ENCODE measurements at regions not wholly inside any gene's neighbourhood (a gene's known extent, or its start where the extent isn't known, plus 50 kb on each side); places are given as distances from the start of the nearest gene placed in this dataset.

DNA sequence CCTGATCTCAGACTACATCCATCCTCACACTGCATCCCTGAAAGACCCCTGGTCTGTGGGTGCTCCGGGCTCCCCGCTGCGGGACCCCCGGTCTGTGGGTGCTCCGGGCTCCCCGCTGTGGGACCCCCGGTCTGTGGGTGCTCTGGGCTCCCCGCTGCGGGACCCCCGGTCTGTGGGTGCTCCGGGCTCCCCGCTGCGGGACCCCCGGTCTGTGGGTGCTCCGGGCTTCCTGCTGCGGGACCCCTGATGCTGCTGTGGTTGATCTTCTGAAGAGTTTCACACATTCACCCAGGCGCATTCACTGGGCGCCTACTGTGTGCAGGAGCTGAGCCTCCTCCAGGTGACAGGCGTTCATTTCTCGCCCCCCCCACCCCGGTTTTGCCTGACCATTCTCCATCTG, 162.7 kb upstream of the SALL3 start:
- Histone ChIP-seq H3K36me3 (ENCODE audit: control insufficient read depth, insufficient read depth, low read length) (no peaks in the 10 kb centered on the region), H3K27ac (ENCODE audit: insufficient read depth, low read length, poor library complexity, severe bottlenecking) (no peak overlapping the region), H3K9me3 (ENCODE audit: control insufficient read depth in 2 of 2, low read length in 2 of 2) (no peaks in the 10 kb centered on the region), H3K27me3 (ENCODE audit: control insufficient read depth, insufficient read depth, low read length) (no peaks in the 10 kb centered on the region), H3K4me3 (ENCODE audit: low read depth, low read length) (no peak overlapping the region), H3K4me1 (ENCODE audit: control insufficient read depth, insufficient read depth, low read length, poor library complexity, severe bottlenecking) (no peaks in the 10 kb centered on the region)
- Mint-ChIP-seq H3K4me1 (no peaks in the 10 kb centered on the region), H3K4me3 (no peak overlapping the region), H3K36me3 (no peaks in the 10 kb centered on the region), H3K27me3 (peaks cover 6% of the 10 kb centered on the region), H3K27ac (no peak overlapping the region), H3K9me3 (peaks cover 0 to 2% (median 0%) of the 10 kb centered on the region in 7 donors)
- no peak for DNase-seq
- ATAC-seq (ENCODE audit: low read depth in 2 of 2), result no peak

DNA sequence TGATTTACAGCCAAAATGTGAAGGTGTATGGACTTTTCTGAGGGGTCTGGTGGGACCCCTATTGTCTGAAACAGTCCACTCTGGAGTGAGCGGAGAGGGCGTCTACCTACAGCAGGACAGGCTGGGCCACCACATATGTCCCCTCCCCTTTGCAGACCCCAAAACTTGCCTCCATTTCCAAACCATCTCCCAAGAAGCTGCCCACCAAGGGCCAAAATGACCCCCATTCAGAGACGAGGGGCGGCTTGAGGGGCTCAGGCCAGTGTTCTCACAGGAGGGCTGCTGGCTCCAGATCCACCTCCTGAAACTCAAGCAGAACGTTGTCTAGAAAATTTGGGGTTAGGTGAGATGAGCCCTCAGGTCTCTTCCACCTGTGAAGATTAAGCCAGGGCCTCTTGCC, 161.1 kb upstream of the SALL3 start:
- H3K27me3 Mint-ChIP-seq, result peaks cover 6% of the 10 kb centered on the region
- no peaks in the 10 kb centered on the region for H3K36me3 Mint-ChIP-seq
- Histone ChIP-seq H3K9me3 (ENCODE audit: control insufficient read depth in 2 of 2, low read length in 2 of 2) (no peaks in the 10 kb centered on the region), H3K36me3 (ENCODE audit: control insufficient read depth, insufficient read depth, low read length) (no peaks in the 10 kb centered on the region), H3K27ac (ENCODE audit: insufficient read depth, low read length, poor library complexity, severe bottlenecking) (no peak overlapping the region), H3K27me3 (ENCODE audit: control insufficient read depth, insufficient read depth, low read length) (no peaks in the 10 kb centered on the region), H3K4me3 (ENCODE audit: low read depth, low read length) (no peak overlapping the region), H3K4me1 (ENCODE audit: control insufficient read depth, insufficient read depth, low read length, poor library complexity, severe bottlenecking) (no peaks in the 10 kb centered on the region)
- peaks cover 0 to 2% (median 0%) of the 10 kb centered on the region in 7 donors for H3K9me3 Mint-ChIP-seq
- H3K4me3 Mint-ChIP-seq, result no peak overlapping the region
- DNase-seq, result no peak
- no peaks in the 10 kb centered on the region for H3K4me1 Mint-ChIP-seq
- no peak overlapping the region for H3K27ac Mint-ChIP-seq
- ATAC-seq (ENCODE audit: low read depth in 2 of 2), result no peak

DNA sequence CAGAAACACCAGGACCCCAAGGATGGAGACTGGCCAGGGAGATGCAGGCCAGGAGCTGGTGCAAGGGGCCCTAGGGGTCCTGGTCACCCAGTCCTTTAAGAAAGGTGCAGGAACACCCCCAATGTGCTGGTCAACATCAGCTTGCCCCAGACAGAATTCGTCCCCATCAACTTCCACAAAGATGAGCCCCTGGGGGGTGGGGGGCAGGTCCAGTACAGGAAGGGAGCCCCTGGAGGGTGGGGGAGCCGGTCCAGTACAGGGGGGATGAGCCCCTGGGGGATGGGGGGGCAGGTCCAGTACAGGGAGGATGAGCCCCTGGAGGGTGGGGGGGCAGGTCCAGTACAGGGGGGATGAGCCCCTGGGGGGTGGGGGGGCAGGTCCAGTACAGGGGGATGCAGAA, 160.7 kb upstream of the SALL3 start:
- H3K4me3 ChIP-seq (ENCODE audit: low read depth, low read length), result no peak overlapping the region
- H3K4me3 Mint-ChIP-seq, result no peak overlapping the region
- no peaks in the 10 kb centered on the region for H3K9me3 ChIP-seq (ENCODE audit: control insufficient read depth in 2 of 2, low read length in 2 of 2)
- H3K27ac Mint-ChIP-seq, result no peak overlapping the region
- H3K27me3 ChIP-seq (ENCODE audit: control insufficient read depth, insufficient read depth, low read length), result no peaks in the 10 kb centered on the region
- no peaks in the 10 kb centered on the region for H3K4me1 Mint-ChIP-seq
- DNase-seq, result no peak
- H3K36me3 Mint-ChIP-seq, result no peaks in the 10 kb centered on the region
- H3K27ac ChIP-seq (ENCODE audit: insufficient read depth, low read length, poor library complexity, severe bottlenecking), result no peak overlapping the region
- no peak for ATAC-seq (ENCODE audit: low read depth in 2 of 2)
- peaks cover 6% of the 10 kb centered on the region for H3K27me3 Mint-ChIP-seq
- peaks cover 0 to 2% (median 0%) of the 10 kb centered on the region in 7 donors for H3K9me3 Mint-ChIP-seq
- H3K4me1 ChIP-seq (ENCODE audit: control insufficient read depth, insufficient read depth, low read length, poor library complexity, severe bottlenecking), result no peaks in the 10 kb centered on the region
- no peaks in the 10 kb centered on the region for H3K36me3 ChIP-seq (ENCODE audit: control insufficient read depth, insufficient read depth, low read length)

DNA sequence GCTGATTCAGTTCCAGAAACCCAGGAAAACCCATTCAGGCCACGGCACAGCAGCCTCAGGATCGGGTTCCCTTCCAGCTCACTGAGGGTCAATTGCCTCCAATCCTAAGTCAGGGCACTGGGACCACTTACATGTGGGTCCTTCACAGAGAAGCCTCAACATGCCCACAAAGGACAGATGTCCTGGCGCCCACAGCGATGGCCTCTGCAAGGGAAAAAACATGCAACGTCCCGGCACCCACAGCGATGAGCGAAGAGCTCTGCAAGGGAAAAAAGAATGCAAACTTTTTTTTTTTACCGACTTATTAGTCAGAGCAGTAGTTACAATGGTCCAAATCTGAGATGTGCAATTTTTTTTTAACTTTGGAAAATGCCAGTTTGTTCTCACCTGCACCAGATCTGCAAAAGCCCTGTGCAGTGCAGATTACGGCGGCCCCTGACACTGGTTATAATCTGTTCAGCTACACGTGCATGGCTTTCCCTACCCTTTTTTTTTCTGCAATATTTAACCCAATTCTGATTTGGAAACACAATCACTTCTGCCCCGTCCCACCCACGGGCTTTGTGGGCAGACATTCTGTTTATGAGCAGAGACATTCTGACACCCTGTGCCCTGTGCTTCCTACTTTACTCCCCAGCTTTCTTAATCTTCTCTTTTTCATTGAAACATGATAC, 159.3 kb upstream of the SALL3 start:
- Histone ChIP-seq H3K27ac (ENCODE audit: insufficient read depth, low read length, poor library complexity, severe bottlenecking) (no peak overlapping the region), H3K9me3 (ENCODE audit: control insufficient read depth in 2 of 2, low read length in 2 of 2) (no peaks in the 10 kb centered on the region), H3K27me3 (ENCODE audit: control insufficient read depth, insufficient read depth, low read length) (no peaks in the 10 kb centered on the region), H3K36me3 (ENCODE audit: control insufficient read depth, insufficient read depth, low read length) (no peaks in the 10 kb centered on the region), H3K4me1 (ENCODE audit: control insufficient read depth, insufficient read depth, low read length, poor library complexity, severe bottlenecking) (no peaks in the 10 kb centered on the region), H3K4me3 (ENCODE audit: low read depth, low read length) (no peak overlapping the region)
- Mint-ChIP-seq H3K36me3 (no peaks in the 10 kb centered on the region), H3K4me3 (no peak overlapping the region), H3K27ac (no peak overlapping the region), H3K4me1 (no peaks in the 10 kb centered on the region), H3K27me3 (no peaks in the 10 kb centered on the region), H3K9me3 (peaks cover 0 to 2% (median 0%) of the 10 kb centered on the region in 7 donors)
- no peak for ATAC-seq (ENCODE audit: low read depth in 2 of 2)
- DNase-seq, result no peak

DNA sequence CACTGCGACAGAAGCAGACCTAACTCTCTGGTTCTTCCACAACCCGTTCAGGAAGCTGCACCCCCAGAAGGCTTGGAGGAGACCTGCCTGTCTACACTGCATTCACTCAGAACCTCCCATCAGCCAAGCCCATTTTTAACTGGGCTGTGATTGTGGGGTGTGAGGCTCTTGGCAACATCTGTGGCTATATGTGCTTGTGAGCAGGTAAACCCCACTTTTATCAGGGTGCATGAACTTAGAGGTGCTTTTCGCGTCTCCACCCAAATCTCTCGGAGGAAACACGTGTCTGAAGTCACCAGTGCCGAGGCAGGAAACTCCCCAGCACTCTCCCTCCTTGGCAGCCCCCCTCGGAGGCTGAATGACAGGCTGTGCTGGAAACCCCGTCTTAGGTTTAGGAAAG, 158.2 kb upstream of the SALL3 start:
- H3K27me3 ChIP-seq (ENCODE audit: control insufficient read depth, insufficient read depth, low read length), result no peaks in the 10 kb centered on the region
- H3K9me3 ChIP-seq (ENCODE audit: control insufficient read depth in 2 of 2, low read length in 2 of 2), result no peaks in the 10 kb centered on the region
- Mint-ChIP-seq H3K27ac (no peak overlapping the region), H3K4me1 (no peaks in the 10 kb centered on the region), H3K4me3 (no peak overlapping the region), H3K36me3 (no peaks in the 10 kb centered on the region), H3K27me3 (no peaks in the 10 kb centered on the region), H3K9me3 (peaks cover 0 to 4% (median 0%) of the 10 kb centered on the region in 7 donors)
- no peak overlapping the region for H3K27ac ChIP-seq (ENCODE audit: insufficient read depth, low read length, poor library complexity, severe bottlenecking)
- no peak for ATAC-seq (ENCODE audit: low read depth in 2 of 2)
- no peak for DNase-seq
- H3K36me3 ChIP-seq (ENCODE audit: control insufficient read depth, insufficient read depth, low read length), result no peaks in the 10 kb centered on the region
- H3K4me1 ChIP-seq (ENCODE audit: control insufficient read depth, insufficient read depth, low read length, poor library complexity, severe bottlenecking), result no peaks in the 10 kb centered on the region
- no peak overlapping the region for H3K4me3 ChIP-seq (ENCODE audit: low read depth, low read length)

DNA sequence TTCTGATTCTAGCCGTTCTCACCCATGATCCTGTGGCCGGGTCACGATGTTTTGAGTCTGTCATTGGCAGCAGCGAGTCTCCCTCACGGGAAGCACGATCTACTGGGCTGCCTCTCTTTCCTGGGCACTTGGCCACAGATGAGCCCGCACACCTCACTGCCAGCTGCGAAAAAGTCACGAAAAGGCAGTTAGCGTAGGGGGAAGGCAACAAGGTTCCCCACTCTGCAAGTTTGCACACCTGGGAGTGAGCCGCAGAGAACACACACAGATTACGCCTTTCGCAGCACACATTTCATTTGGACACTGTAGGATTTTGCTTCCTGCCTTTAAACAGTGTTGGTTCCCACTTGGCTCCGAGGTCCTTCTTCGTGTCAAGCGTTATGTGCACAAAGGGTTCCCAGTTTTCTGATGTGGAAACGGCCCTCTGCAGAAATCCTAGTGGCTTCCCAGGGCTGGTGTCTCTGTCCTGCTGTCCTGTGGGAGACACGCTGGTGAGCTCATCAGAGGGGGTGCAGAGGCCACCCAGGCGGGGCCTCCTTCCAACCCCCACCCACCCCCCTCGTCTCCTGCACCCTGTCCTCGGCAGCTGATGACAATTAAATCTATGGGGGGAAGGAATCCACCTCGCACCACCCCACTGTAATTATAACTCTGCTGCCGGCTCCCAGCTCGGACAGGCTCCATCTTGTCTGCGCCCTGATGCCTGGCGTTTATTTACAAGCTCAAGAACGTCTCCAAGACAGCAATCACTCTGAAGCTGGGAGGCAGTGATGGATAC, 157.3 kb upstream of the SALL3 start:
- no peak overlapping the region for H3K27ac ChIP-seq (ENCODE audit: insufficient read depth, low read length, poor library complexity, severe bottlenecking)
- ATAC-seq (ENCODE audit: low read depth in 2 of 2), result no peak
- H3K36me3 ChIP-seq (ENCODE audit: control insufficient read depth, insufficient read depth, low read length), result no peaks in the 10 kb centered on the region
- no peaks in the 10 kb centered on the region for H3K36me3 Mint-ChIP-seq
- H3K4me3 Mint-ChIP-seq, result no peak overlapping the region
- H3K27ac Mint-ChIP-seq, result no peak overlapping the region
- H3K27me3 Mint-ChIP-seq, result no peaks in the 10 kb centered on the region
- H3K4me1 ChIP-seq (ENCODE audit: control insufficient read depth, insufficient read depth, low read length, poor library complexity, severe bottlenecking), result no peaks in the 10 kb centered on the region
- H3K4me1 Mint-ChIP-seq, result no peaks in the 10 kb centered on the region
- DNase-seq, result no peak
- H3K27me3 ChIP-seq (ENCODE audit: control insufficient read depth, insufficient read depth, low read length), result no peaks in the 10 kb centered on the region
- H3K4me3 ChIP-seq (ENCODE audit: low read depth, low read length), result no peak overlapping the region
- H3K9me3 ChIP-seq (ENCODE audit: control insufficient read depth in 2 of 2, low read length in 2 of 2), result no peaks in the 10 kb centered on the region
- H3K9me3 Mint-ChIP-seq, result peaks cover 0 to 4% (median 0%) of the 10 kb centered on the region in 7 donors

DNA sequence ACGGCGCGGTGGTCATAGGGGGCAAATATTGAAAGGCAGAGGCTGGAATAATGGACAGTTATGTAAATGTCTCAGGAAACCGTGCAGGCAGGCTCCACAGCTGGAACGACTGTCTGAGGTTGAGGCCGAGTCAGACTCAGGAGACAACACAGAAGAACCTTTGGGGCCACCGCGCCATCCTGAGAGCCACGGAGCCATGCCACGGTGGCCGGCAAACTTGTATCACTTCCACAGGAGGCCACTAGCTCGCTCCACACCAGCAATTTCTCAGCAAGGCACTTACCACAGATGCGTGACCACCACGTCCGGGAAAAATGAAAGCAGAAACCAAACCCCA, 156.7 kb upstream of the SALL3 start:
- Histone ChIP-seq H3K9me3 (ENCODE audit: control insufficient read depth in 2 of 2, low read length in 2 of 2) (no peaks in the 10 kb centered on the region), H3K36me3 (ENCODE audit: control insufficient read depth, insufficient read depth, low read length) (no peaks in the 10 kb centered on the region), H3K27me3 (ENCODE audit: control insufficient read depth, insufficient read depth, low read length) (no peaks in the 10 kb centered on the region), H3K27ac (ENCODE audit: insufficient read depth, low read length, poor library complexity, severe bottlenecking) (no peak overlapping the region), H3K4me3 (ENCODE audit: low read depth, low read length) (no peak overlapping the region), H3K4me1 (ENCODE audit: control insufficient read depth, insufficient read depth, low read length, poor library complexity, severe bottlenecking) (no peaks in the 10 kb centered on the region)
- Mint-ChIP-seq H3K27me3 (no peaks in the 10 kb centered on the region), H3K4me1 (no peaks in the 10 kb centered on the region), H3K27ac (no peak overlapping the region), H3K36me3 (no peaks in the 10 kb centered on the region), H3K4me3 (no peak overlapping the region), H3K9me3 (peaks cover 0 to 4% (median 0%) of the 10 kb centered on the region in 7 donors)
- no peak for DNase-seq
- no peak for ATAC-seq (ENCODE audit: low read depth in 2 of 2)

DNA sequence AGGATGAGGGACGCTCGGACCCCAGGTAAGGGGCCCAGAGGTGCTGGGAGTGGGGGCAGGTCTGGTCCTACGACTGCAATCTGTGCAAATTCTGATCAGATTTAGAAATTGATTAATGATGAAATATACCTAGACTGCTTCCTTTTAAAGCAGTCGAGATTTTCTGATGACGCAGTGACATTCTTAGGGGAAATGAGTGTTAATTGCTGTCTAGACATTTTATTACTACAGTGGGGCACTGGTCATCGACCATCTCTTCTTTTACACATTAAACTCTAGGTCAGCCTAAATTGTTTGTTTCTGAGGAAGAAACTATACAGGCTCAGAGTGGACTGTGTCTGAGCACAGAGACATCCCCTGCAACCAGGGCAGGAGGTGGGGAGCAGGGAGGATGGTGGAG, 154.4 kb upstream of the SALL3 start:
- Mint-ChIP-seq H3K4me3 (no peak overlapping the region), H3K36me3 (no peaks in the 10 kb centered on the region), H3K4me1 (peaks cover 0 to 1% (median 0%) of the 10 kb centered on the region in 4 donors), H3K9me3 (peaks cover 0 to 4% (median 0%) of the 10 kb centered on the region in 7 donors), H3K27ac (no peak overlapping the region), H3K27me3 (no peaks in the 10 kb centered on the region)
- Histone ChIP-seq H3K4me3 (ENCODE audit: low read depth, low read length) (no peak overlapping the region), H3K4me1 (ENCODE audit: control insufficient read depth, insufficient read depth, low read length, poor library complexity, severe bottlenecking) (no peaks in the 10 kb centered on the region), H3K9me3 (ENCODE audit: control insufficient read depth in 2 of 2, low read length in 2 of 2) (no peaks in the 10 kb centered on the region), H3K27me3 (ENCODE audit: control insufficient read depth, insufficient read depth, low read length) (no peaks in the 10 kb centered on the region), H3K36me3 (ENCODE audit: control insufficient read depth, insufficient read depth, low read length) (no peaks in the 10 kb centered on the region), H3K27ac (ENCODE audit: insufficient read depth, low read length, poor library complexity, severe bottlenecking) (no peak overlapping the region)
- ATAC-seq (ENCODE audit: low read depth in 2 of 2) (no peak), DNase-seq (no peak)
